GM12865 (cell line): ENCODE measurements at regions not wholly inside any gene's neighbourhood (a gene's known extent, or its start where the extent isn't known, plus 50 kb on each side); places are given as distances from the start of the nearest gene placed in this dataset.

ENCODE experiments used
- DNase-seq: peaks from one replicate; pipeline ENCODE4 v3.0.0; 2010; ENCODE audit warnings: low read depth
- H3K4me3 ChIP-seq: 2 replicates; pipeline ENCODE4 v1.5.1; 2011; ENCODE audit warnings: mild to moderate bottlenecking, low read depth, low read length, control low read depth
- CTCF ChIP-seq: IDR thresholded peaks from 2 replicates; pipeline ENCODE4 v1.5.1; 2011; ENCODE audit warnings: low read length, control low read depth, low read depth, inconsistent platforms; ENCODE audit not compliant: insufficient read depth; ENCODE audit errors: missing control alignments

- DNase-seq: no peak
- H3K4me3 ChIP-seq: no peak overlapping the region
- TF ChIP-seq CTCF: no peak
Observed at GRCh38 chr16:73882651-73883050, 414.0 kb upstream of the PSMD7 start.

- DNase-seq: no peak
- TF ChIP-seq CTCF: no peak
- no peak overlapping the region for H3K4me3 ChIP-seq
Observed at GRCh38 chr16:73882033-73882432, 414.6 kb upstream of the PSMD7 start.

- H3K4me3 ChIP-seq: no peak overlapping the region
- TF ChIP-seq CTCF: no peak
- DNase-seq: no peak
Observed at GRCh38 chr16:73879621-73880020, 417.0 kb upstream of the PSMD7 start.

- peak; percentile 57 for DNase-seq
- no peak overlapping the region for H3K4me3 ChIP-seq
- peak; percentile 45 for TF ChIP-seq CTCF
Observed at GRCh38 chr16:73878611-73879010, 418.0 kb upstream of the PSMD7 start.

GRCh38 chr16:73877150-73877549, 419.5 kb upstream of the PSMD7 start:
- no peak for TF ChIP-seq CTCF
- DNase-seq: no peak
- H3K4me3 ChIP-seq: no peak overlapping the region

GRCh38 chr16:73875996-73876690, 420.5 kb upstream of the PSMD7 start:
- H3K4me3 ChIP-seq: no peak overlapping the region
- TF ChIP-seq CTCF: no peak
- no peak for DNase-seq

- DNase-seq: no peak
- H3K4me3 ChIP-seq: no peak overlapping the region
- no peak for TF ChIP-seq CTCF
Observed at GRCh38 chr16:73874324-73874723, 422.3 kb upstream of the PSMD7 start.
